NCI-H2196 treated with DMSO at 0.1 percent for 48 hours (cell line): ENCODE measurements at regions not wholly inside any gene's neighbourhood (a gene's known extent, or its start where the extent isn't known, plus 50 kb on each side); places are given as distances from the start of the nearest gene placed in this dataset.

Experiments used
- DNase-seq: peaks from one replicate; lab custom pipeline; 2025; ENCODE audit not compliant: unreplicated experiment; lab: John Stamatoyannopoulos, UW

- no peak for DNase-seq
These were observed 78.7 kb upstream of the MPHOSPH6 start for GRCh38 chr16:82248677-82249076.

- no peak for DNase-seq
These were observed 78.1 kb upstream of the MPHOSPH6 start for GRCh38 chr16:82248012-82248656.

GRCh38 chr16:82242201-82242600 lies 72.2 kb upstream of the MPHOSPH6 start:
- no peak for DNase-seq

- no peak for DNase-seq
These were observed 71.5 kb upstream of the MPHOSPH6 start for GRCh38 chr16:82241469-82242052.

GRCh38 chr16:82240111-82240510 lies 70.1 kb upstream of the MPHOSPH6 start:
- no peak for DNase-seq

GRCh38 chr16:82236875-82237274 lies 66.9 kb upstream of the MPHOSPH6 start:
- no peak for DNase-seq

- DNase-seq: no peak
These were observed 66.4 kb upstream of the MPHOSPH6 start for GRCh38 chr16:82236415-82236814.

- DNase-seq: no peak
These were observed 62.8 kb upstream of the MPHOSPH6 start for GRCh38 chr16:82232806-82233205.

- DNase-seq: no peak
These were observed 61.2 kb upstream of the MPHOSPH6 start for GRCh38 chr16:82231008-82231787.

- no peak for DNase-seq
These were observed 60.0 kb upstream of the MPHOSPH6 start for GRCh38 chr16:82229800-82230619.

GRCh38 chr16:82226327-82226726 lies 56.3 kb upstream of the MPHOSPH6 start:
- DNase-seq: no peak

- DNase-seq: no peak
These were observed 54.8 kb upstream of the MPHOSPH6 start for GRCh38 chr16:82224821-82225220.

GRCh38 chr16:82220541-82220940 lies 50.5 kb upstream of the MPHOSPH6 start:
- DNase-seq: no peak
